OCI-LY1 (cell line): ENCODE measurements at regions not wholly inside any gene's neighbourhood (a gene's known extent, or its start where the extent isn't known, plus 50 kb on each side); places are given as distances from the start of the nearest gene placed in this dataset.

Experiments used
- CTCF ChIP-seq: fragments of 200-600 bp; sonication (generic), shearing (Covaris generic); IDR thresholded peaks from 2 replicates; pipeline ENCODE4 v1.5.1; 2017; ENCODE audit warnings: mild to moderate bottlenecking, antibody characterized with exemption, low read length, moderate library complexity, mixed read lengths
- EZH2 ChIP-seq: fragments of 200-600 bp; sonication (generic), shearing (Covaris generic); IDR thresholded peaks from 2 replicates; pipeline ENCODE4 v1.8.0; 2017; ENCODE audit warnings: borderline replicate concordance, mixed run types, mild to moderate bottlenecking, antibody characterized with exemption, low read length, moderate library complexity, mixed read lengths

DNA sequence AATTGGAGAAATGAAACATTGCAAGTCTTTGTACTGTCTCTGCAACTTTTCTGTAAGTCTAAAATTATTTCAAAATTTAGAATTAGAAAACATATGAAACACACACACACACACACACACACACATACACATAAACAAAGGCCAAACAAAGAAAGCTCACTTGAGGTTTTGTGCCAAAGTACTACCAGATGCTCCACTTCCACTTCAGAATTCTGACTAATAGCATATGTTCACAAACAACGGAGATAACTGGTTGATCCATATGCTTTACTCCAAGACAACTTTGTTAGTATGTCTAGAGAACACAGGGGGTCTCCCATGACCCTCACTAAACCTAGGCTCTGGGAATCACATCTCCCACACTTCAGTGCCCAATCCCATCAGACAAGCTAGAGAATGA, 133.8 kb upstream of the CLEC14A start:
- no peak for TF ChIP-seq CTCF
- TF ChIP-seq EZH2 = no peak
